Skin of body (tissue), 1 donor: ENCODE measurements at regions not wholly inside any gene's neighbourhood (a gene's known extent, or its start where the extent isn't known, plus 50 kb on each side); places are given as distances from the start of the nearest gene placed in this dataset.
"Not testable (repeated sequence)": the region's sequence is repeated elsewhere in the genome, so short reads cannot be mapped to it uniquely, and the experiment has no call there.

Experiments
- DNase-seq: peaks from one replicate; lab custom pipeline; 2025; lab: John Stamatoyannopoulos, UW

DNA sequence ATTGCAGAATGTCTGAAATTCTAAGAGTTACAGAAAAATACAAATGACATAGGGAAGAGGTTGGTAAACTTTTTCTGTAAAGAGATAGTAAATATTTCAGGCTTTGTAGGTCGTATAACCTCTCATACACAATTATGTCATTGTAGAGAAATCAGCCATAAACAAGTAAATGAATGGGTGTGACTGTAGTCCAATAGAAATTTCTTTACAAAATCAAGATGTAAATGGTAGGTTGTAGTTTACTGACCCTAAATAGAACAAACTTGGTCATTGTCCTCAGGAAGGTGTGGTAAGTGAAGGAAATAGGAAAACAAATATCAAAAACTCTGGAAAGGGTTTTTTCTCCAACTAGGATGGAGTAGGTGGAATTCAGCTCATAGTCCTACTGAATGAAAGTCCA lies 415.5 kb upstream of the SPHKAP start:
- DNase-seq: no peak

DNA sequence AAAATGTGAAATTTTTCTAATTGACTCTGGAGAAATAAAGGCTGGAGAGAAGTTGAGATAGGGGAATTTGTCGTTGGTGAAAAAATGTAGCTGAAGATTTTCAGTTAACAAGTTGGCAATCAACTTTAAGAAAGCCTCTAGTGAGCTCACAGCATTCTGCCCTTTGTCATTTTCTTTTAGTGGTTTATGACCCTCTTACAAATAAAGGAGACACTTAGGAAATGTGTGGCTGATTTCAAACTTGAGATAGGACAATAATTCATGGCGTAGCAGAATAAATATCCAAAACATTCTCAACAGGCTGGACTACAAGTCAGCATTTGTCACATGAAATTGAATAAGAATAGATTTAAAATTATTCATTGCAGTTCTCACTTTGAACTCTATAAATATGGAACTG lies 412.5 kb upstream of the SPHKAP start:
- DNase-seq: no peak

DNA sequence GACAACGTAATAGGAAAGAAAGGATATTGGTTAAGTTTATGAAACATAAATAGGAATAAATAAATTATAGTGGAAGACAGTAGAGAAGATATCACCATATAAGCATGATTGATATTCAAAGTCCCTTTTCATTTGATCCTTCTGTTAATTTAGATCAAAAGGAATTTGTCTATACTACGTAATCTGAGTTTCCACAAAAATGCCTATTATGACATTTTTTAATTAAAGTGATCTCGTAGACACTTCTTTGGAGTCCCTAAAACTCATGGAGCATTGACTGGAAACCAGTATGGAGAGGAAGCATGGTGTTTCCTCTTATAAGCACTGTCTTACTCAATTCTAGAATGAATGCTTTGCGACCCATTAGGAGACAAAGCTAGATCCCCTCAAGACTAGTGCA lies 411.4 kb upstream of the SPHKAP start:
- no peak for DNase-seq

DNA sequence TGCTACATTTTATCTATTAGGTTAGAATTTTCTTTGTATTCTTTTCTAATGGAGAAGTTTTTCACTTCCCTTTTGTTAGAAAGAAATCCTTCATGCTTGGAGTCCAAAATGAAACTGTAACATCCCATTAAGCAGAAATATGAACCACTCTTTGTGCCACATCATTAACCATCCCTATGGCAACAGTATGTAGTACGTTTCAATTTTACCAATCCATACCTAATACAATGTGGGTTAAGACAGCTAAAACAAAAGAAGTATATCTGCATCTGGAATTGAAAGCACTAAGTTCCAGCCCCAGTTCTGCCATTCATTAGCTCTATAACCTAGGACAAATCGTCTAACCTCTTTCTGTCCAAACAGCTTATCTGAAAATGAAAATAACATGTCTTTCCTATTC lies 409.2 kb upstream of the SPHKAP start:
- DNase-seq: no peak

DNA sequence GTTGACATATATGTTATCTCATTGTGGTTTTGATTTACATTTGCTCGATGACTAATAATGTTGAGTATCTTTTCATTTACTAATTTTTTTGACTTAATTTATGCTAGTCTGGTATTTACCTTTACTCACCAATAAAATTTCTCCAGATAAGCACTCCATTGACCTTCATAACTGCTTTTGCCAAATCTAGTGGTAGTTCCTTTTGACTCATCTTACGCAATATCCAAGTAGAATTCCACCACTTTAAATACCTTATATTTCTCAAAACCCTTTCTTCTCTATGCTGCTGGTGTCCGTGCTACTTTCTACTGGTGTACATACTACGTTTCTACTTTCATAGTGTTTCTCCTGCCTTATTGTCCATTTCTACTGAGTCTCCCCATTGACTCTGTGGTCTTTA lies 407.6 kb upstream of the SPHKAP start:
- DNase-seq: no peak

DNA sequence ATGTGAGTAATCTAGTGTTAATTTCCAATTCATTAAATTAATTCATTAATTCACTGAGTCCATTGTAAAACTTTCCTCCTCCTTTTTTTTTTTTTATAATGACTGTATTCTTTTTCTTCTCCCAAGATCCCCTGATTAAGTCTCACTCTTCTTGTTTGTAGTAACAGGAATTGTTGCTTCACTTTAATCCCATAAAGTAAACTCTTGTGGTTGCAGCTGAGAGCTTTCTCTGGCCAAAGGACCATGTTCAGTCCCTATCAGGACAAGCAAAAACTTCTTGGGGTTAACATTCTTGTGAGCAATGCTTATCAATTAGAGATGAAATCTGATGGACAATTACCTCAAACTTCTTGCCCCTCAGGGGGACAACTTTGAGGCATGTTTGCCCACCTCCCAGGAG lies 400.2 kb upstream of the SPHKAP start:
- DNase-seq: no peak

DNA sequence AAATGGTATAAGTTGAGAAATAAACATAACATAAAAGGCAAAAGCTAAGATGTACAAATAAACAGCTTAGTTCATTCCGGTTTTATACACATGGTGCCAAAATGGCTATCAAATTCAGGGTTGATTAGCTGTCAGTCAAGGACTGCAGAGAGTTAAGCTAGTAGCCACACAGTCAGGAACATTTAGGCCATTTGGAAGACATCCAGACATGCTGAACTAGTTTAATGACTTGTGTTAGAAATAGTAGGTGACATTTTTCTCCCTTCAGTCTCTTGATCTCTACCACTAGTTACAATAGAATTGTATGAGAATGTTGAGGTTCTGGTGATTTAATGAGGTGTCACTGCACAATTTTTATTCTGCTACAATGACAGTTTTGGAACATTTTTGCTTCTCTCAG lies 394.4 kb upstream of the SPHKAP start:
- DNase-seq: no peak

DNA sequence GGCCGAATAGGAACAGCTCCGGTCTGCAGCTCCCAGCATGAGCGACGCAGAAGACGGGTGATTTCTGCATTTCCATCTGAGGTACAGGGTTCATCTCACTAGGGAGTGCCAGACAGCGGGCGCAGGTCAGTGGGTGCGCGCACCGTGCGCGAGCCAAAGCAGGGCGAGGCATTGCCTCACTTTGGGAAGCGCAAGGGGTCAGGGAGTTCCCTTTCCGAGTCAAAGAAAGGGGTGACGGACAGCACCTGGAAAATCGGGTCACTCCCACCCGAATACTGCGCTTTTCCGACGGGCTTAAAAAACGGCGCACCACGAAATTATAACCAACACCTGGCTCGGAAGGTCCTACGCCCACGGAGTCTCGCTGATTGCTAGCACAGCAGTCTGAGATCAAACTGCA lies 386.8 kb upstream of the SPHKAP start:
- DNase-seq: not testable (repeated sequence)

DNA sequence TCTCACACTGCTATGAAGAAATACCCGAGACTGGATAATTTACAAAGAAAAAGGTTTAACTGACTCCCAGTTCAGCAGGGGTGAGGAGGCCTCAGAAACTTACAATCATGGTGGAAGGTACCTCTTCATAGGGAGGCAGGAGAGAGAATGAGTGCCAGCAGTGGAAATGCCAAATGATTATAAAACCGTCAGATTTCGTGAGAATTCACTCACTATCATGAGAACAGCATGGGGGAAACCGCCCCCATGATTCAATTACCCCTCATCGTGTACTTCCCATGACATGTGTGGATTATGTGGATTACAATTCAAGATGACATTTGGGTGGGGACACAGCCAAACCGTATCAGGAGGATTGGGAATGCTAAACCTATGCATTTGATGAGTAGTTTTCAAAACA lies 380.3 kb upstream of the SPHKAP start:
- DNase-seq: no peak

DNA sequence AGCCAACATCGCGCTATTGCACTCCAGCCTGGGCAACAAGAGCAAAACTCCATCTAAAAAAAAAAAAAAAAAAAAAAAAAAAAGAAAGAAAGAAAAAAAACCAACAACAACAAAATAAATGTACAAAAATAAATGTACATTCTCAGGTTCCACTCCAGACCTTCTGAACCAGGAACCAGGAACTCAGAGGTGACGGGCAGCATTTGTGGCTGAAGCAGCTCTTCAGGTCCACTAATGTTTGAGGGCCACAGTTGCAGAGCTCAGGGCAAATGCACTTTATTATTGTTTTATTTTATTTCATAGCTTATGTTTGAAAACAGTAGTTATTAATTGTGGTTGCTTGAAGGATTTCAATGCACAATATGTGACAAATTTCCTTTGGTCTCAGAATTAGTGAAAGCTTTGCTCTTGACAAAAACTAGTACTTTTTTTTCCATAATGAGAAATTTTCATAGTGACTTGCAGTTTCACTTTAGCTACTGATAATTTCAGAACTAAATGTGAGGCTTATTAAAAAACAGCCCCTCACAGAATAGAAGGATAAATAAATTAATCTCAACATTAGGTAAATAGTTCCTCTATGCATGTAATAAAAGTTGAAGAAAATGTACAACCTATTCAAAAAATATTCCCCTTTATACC lies 378.4 kb upstream of the SPHKAP start:
- no peak for DNase-seq

DNA sequence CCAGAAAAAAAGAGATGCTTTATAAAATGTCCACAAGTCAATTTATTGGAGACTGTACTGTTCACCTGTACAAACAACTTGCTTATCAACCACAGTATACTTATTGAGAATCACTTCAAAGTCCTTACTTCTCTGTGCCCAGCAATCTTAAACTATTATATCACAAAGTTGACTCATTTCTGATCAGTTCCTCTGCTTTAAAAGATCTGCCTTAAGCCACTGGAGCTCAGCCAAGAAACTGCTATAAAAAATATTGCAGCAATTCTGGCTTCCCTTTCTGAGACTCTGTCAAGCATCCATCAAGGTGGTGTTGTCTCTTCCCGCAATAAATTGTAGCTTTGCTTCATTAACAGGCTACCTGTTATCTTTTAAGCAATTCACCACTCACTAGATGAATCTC lies 375.2 kb upstream of the SPHKAP start:
- DNase-seq: no peak

DNA sequence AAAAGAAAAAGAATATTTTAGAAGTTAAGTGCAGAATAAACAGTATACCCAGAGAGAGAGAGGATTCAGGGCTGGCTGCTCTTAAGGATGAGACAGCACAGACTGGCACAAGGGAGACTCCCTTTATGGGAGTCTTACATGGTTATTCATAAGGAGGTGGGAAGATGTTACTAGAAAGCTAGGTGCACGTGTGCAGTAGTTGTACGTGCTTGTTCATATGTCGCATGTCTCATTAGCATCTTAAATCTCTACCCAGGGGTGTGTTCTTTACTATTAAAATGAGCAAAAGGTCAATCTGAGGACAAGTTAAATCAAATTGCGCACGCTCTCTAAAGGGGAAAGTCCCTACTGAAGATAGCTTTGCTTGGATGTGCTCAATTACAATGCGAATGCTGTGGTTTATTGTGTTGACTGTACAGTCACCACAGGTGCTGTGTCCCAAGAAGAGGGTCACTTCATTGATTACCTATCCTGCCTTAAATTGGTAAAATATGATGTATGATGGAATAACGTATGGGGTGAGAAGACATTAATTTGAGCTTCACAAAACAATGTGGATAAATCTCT lies 368.0 kb upstream of the SPHKAP start:
- DNase-seq: no peak

DNA sequence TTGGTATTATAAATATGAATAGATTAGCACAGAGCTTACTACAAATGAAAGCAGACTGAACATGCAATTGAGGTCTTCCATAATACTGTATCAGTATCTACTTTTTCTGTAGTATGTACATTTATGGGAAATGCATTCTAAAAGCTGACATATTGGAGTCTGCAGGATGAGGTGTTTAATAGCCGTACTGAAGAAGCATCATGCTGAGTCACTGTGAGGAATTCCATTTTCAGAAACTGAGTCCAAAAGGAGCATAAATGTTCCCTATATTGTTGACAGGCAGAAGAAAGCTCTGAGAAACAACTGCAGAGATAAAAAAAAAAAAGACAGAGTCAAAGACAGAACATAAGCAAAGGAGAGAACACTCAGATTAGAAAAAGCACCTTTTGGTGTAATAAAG lies 366.7 kb upstream of the SPHKAP start:
- no peak for DNase-seq

DNA sequence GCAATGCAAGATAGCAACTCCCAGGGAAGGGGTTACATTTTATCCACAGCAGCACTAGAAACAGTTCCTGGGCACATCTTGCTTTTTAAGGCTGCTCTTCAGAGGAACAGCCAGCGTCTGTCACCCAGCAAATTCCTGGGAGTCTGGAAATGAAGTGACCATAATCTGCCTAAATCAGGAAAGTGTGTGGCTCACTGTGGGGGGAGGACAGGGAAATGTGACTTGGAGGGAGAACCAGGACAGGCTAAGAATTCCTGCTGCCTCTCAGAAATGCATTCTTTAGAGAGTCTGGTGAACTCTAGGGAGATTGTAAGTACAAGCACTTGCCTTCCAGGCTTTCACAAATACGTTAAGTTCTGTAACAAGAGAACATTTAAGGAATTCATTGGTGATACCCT lies 364.3 kb upstream of the SPHKAP start:
- no peak for DNase-seq

DNA sequence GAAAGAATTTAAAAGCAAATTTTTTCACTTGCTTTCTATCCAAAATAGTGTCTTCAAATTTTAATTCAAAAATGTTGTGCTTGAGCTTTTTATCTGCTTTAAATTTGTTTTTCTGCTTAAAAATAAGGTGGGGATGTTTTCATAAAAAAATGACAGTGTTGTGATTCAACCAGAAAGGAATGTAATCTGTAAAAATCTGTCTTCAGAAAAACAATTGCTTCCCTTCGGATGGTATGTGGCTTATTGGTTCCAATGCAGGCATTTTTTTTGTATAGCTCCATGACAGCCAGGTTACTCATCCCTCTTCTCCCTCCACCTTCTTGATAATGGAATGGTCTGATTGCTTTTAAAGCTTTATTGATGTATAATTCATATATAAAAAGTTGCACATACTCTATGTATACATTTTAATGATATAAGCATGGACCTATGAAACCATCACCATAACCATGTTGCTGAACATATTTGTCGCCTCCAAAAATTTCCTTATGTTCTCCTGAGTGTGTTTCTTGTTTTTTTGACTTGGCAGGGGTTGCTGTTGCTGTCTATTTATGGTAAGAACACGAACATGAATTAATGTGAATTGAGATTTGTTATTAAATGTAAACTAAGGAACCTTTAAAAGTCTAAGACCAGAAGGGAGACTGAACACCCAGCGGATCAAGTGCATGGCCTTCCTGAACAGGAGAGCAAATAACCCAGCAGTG lies 363.7 kb upstream of the SPHKAP start:
- DNase-seq: no peak

DNA sequence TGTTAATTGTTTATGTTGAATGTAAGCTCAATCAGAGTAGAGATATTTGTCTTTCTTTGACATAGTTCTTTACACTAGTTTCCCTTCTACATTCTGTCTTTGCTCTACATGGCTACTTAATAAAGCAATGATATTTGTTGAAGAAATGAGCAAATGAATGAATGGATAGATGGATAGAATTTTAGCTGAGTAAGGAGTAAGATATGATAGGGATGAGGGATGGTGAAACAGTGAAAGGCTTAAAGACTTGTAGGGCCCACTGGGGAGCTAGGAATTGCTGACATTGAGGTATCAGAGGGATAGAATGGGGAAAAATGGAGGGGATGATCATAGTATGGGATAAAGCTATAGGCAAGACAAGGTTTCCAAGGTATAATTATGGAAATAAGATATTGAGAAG lies 361.6 kb upstream of the SPHKAP start:
- DNase-seq: no peak

DNA sequence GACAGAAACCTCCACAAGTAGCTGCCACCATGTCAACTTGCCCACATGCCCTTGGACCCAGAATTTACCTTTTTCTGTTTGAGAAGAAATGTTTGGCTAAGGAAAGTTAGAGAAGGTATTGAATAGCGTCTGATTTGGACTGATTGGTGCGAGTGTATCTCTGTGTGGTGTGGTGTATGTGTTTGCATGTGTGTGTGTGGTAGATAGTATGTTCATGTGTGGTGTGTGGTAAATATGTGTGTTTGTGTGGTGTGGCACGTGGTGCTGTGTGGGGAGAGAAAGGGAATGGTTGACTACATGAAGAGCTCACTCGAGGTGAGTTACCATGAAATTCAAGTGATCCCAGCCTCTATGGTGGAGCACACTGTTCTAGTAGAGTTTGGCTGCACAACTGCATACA lies 360.8 kb upstream of the SPHKAP start:
- no peak for DNase-seq

DNA sequence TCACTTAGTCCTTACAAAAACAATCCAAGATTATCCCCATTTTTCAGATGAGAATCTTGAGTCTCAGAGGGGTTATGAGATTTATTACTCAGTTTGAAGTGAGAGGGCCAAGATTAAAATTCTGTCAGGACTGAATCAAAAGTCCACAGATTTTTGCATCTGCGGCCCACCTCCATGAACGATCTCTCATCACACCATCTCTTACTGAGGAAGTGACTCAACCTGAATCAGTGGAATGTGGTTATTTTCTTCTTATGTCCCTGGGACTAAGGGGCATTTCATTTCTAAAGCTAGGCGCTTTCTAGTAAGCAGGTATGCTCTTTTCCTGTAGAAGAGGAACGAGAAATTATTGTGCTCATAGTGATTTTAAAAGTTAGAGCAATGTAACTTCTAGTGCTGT lies 360.3 kb upstream of the SPHKAP start:
- DNase-seq: no peak

DNA sequence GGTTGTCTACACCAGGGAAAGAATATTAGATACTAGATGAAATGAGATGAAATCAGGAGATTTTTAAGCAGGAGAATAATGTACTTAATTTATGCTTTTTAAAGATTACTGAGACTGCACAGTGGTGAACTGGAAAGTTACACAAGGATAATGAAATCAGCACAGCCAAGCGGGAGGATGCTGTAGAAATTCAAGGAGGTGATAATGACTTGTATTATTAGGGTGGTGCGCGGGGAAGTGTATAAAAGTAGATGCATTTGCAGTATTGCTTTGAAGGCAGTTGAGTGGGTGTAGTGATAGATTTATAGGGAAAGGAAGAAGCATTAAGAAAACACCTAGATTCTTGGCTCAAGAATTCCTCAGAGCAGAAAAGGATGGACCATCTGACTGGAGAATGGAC lies 359.5 kb upstream of the SPHKAP start:
- no peak for DNase-seq

DNA sequence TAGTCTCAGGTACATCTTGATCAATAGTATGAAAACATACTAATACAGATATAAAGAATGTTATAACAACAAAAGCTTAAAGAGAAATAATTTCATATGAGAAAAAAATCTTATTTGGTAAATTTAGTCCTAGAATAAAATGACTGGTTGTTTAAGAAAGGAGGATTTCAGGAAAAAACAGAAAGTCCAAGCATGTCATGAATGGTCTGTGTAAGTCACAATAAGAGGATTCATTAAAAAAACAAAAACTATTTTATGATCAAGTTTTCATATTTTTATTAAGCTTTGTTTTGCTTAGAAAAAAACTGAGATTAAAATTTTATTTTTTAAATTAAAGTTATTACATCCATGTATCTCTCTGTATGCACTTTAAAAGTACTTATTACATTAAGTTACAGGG lies 353.9 kb upstream of the SPHKAP start:
- DNase-seq: no peak

DNA sequence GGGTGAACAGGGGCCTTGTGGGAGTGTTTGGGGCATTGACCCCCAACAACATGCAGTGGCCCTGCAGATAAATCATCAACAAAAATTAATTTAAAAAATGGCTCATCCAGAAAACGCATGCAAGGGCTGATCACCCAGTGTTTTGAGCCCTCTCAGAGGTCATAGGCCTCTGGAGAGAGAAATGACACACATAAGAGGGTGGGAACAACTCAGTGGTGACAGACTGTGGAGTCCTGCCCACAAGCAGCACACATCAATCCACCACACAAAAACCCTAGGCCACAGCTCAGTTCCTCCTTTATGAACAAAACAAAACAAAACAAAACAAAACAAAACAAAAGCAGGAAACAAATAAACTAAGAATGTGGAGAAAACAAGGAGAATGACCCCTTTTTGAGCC lies 351.7 kb upstream of the SPHKAP start:
- no peak for DNase-seq

DNA sequence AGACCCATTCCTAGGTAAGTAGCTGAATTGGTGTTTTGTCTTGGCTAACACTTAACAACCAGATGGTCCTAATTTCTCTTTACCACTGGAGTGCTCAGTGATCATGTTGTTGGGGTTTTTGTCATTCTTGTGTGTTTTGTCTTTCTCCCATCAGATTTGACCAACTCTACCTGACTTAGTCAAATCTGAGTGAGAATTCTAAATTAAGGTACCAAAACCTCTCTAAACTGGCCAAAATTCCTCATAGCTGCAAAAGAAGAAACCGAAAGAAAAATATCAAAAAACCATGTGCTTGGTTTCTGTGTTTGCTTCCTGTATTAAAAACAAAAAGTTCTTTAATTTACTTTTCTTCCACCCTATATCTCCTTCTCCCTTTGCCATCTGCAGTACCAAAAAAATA lies 350.7 kb upstream of the SPHKAP start:
- no peak for DNase-seq

DNA sequence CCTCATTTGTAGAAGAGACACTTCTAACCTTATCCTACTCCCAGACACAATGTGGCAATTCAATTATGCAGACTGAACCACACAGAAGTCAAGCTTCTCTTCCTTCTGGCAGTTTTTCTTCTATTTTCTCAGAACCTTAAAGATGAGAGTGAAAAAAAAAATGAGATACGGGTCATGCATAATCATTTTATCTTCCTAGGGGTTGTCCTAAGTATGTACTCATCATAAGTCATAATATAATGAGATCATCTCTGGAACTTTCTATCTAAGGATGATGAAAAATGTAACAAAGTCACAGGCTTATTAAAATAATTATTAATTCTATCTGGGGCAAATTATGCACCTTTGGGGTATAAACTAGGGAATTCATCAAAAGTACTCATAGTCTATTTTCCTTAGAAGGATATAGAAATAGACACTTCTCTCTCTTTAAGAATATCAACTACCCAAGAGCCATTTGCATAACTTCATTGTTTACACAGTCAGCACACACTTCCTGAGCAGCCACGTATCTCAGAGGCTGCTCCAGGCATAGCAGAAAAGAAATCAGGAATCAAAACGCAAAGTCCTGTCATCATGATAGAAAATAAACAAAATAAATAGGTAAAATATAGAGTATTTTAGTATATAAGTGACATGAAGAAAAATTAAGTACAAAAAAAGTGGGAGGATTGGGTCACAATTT lies 345.9 kb upstream of the SPHKAP start:
- DNase-seq: no peak
